ENCODE measurements at regions not wholly inside any gene's neighbourhood (a gene's known extent, or its start where the extent isn't known, plus 50 kb on each side); places are given as distances from the start of the nearest gene placed in this dataset.

DNA sequence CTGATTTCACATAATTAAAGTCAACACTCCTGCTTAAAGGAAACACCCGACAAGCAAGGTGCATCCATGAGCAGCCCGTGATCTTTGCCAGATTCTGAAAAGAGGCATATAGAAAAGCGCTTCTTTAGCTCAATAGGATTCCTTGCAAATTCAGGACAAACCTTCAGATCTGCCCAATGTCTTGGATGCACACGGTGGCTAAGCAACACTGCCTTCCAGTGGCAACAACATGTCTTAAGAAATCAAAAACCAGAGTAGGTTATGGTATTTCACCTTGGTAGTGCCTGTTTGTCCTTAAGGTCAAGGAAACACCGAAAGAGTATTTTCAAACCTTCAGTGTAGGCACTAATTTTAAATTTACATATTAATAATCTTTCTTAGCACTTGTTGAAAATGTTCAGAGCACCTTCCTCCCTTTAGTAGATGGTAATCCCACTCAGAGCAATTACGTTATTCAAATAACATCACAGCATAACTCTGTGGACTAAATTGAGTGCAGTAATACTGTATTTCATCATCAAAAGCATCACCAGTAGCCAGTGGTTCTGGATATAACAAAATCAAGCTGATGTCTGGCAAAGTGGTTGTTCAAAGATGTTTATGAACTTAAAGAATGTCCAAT lies 58.0 kb upstream of the CDKN3 start:
- in situ Hi-C loops (cut with MboI; ENCODE audit: low sequenced_read_pairs), result loop anchor here (25.0 kb wide), 1 partner anchor 802 kb away; no protein-coding TSS in a partner anchor

DNA sequence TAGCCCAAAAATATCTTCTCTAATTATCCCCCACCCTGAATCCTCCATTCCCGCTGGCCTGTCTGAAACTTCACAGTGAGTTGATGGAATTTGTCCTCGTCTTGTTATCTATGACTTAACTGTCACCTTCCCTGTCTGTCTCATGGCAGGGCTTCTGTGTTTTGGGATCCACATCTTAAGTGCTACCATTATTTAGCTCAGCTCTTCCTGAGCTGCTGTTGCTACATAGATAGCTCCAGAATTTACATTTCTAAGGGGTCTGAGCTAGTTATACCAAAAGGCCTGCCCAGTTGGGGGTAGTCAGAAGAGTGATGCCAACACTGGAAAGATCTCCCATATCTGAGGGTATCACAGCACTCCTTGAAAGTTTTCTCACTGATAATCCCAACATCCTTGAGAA lies 57.0 kb upstream of the CDKN3 start:
- in situ Hi-C loops (cut with MboI; ENCODE audit: low sequenced_read_pairs), result loop anchor here (25.0 kb wide), 1 partner anchor 802 kb away; no protein-coding TSS in a partner anchor

DNA sequence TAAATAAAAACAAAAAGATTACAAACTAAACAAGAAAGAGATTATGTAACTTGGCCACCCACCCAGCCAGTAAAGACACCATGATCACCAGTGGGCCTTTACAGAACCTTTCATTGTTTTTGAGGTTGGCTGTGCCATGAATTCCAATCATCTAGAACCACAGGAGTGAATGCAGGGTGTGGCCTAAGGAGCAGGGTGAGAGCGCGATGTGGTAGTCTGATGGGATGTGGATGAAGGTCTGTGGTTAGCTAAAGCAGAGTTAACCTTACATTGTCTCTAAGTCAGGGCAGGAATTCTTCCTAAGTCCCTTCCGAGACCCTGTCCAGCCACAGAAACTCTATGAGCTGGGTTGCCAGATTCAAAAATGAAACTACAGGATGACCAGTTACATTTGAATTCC lies 54.0 kb upstream of the CDKN3 start:
- in situ Hi-C loops (cut with MboI; ENCODE audit: low sequenced_read_pairs), result loop anchor here (25.0 kb wide), 1 partner anchor 806 kb away; no protein-coding TSS in a partner anchor

DNA sequence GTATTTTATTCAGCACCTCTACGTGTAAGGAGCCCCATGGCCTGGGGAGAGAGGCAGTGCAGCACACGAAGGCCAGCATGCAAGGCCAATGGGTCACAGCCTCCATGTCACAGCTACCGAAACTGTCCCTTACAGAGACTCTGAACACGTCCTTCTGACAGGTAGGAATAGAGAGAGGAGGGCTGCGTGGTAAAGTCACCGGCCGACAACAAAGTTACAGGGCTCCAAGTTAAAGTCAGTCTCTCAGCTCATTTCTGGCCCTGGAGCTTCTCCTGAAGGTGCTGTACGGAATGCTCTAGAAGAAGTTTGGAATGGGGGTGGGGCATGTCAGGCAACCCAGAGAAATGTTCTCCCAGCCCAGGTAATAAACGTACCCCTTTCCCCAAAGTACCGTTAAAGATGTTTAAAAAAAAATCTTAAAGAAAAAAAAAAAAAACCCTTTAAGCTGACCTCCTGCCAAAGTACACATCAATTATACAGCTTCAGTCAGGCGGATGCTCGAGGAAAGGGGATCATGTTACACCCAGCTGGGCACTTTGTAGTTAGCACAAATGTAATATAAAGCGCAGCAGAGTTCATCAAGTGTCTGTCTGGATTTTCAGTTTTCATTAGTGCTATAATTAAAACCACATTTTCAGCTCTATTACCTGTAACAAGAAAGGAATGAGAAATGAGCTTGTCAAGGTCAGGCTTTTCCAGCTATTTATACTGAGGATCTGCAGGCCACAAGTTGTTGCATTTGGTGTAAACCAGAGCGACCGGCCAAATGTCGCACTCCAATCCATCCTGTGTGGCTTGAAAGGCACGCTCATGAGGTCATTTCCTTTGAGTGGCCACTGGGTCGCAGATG lies 53.3 kb upstream of the CDKN3 start:
- in situ Hi-C loops (cut with MboI; ENCODE audit: low sequenced_read_pairs), result loop anchor here (25.0 kb wide), 1 partner anchor 806 kb away; no protein-coding TSS in a partner anchor

DNA sequence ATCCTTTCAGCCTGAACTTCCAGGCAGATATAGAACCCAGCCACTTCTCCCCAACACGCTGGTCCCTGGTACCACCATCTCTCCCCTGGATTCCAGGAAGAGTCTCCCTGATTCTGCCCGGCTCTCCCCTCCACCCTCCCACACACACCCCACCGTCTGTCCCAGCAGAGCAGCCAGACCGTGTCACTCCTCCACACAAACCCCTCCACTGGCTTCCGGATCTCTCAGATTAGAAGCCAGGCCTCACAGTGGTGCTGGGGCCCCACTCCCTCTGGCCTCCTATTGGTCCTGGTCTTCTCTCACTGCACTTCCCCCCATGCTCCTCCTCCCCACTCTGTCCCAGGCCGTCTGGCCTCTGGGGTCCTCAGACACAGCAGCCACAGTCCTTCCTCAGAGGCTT lies 52.4 kb upstream of the CDKN3 start:
- in situ Hi-C loops (cut with MboI; ENCODE audit: low sequenced_read_pairs), result loop anchor here (25.0 kb wide), 1 partner anchor 807 kb away; no protein-coding TSS in a partner anchor

DNA sequence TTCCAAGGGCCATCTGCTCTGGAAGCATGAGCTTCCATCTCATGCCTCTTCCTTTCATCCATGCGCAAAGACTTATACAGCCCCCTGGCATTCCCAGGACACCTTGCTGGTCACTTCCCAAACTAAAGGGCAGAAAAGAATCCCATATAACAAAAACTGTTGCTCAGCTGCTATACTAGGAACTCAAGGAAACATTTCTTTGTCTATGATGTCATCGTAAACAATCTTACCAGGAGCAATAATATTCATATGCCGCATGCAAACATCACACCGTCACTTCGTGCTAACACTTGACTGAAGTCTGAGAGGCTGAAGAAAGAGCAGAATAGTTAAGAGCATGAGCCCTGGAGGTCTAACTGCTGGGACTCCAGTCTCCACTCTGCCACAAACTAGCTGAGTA lies 50.5 kb upstream of the CDKN3 start:
- in situ Hi-C loops (cut with MboI; ENCODE audit: low sequenced_read_pairs), result loop anchor here (25.0 kb wide), 1 partner anchor 809 kb away; no protein-coding TSS in a partner anchor

Measured in HL-60/S4 treated with phorbol 12-myristate 13-acetate at 8.2 ng/mL for 4 days and 3 days (cell line).